Natural killer cell (primary cell): ENCODE measurements at regions not wholly inside any gene's neighbourhood (a gene's known extent, or its start where the extent isn't known, plus 50 kb on each side); places are given as distances from the start of the nearest gene placed in this dataset.

Experiments
- ATAC-seq, 3 donors: fragments of 150-1000 bp in 2 of 3; fragments of 200-7000 bp in 1 of 3; cut with Tn5 transposase; 1 replicate in 1 of 3; 2 replicates in 2 of 3; pipeline ENCODE4 v1.10.0; 2021; ENCODE audit warnings: mild to moderate bottlenecking in 2 of 3, moderate library complexity in 2 of 3
- DNase-seq, 2 donors: peaks; one replicate each; pipeline versions ENCODE4 v3.0.0 to v3.0.0-alpha.2; 2013 to 2021; ENCODE audit warnings: mixed read lengths in 1 of 2
- H3K27ac ChIP-seq: one replicate; pipeline ENCODE4 v1.5.1; 2013; ENCODE audit warnings: mild to moderate bottlenecking, low read length
- H3K27me3 ChIP-seq: one replicate; pipeline ENCODE4 v1.6.1; 2013; ENCODE audit warnings: low read length; ENCODE audit not compliant: control insufficient read depth, insufficient read depth
- H3K36me3 ChIP-seq: one replicate; pipeline ENCODE4 v1.6.1; 2013; ENCODE audit warnings: low read length; ENCODE audit not compliant: control insufficient read depth, insufficient read depth
- H3K4me1 ChIP-seq: one replicate; pipeline ENCODE4 v1.6.1; 2013; ENCODE audit warnings: low read length; ENCODE audit not compliant: control insufficient read depth, insufficient read depth
- H3K4me3 ChIP-seq: one replicate; pipeline ENCODE4 v1.5.1; 2013; ENCODE audit warnings: low read length
- H3K9me3 ChIP-seq: one replicate; pipeline ENCODE4 v1.6.1; 2013; ENCODE audit warnings: low read length; ENCODE audit not compliant: control insufficient read depth, insufficient read depth
- H3K27ac Mint-ChIP-seq, 2 donors: one replicate each; pipeline ENCODE4 v1.8.0; 2022; ENCODE audit warnings: mild to moderate bottlenecking in 2 of 2, mixed read lengths in 2 of 2, moderate library complexity in 1 of 2
- H3K27me3 Mint-ChIP-seq, 2 donors: one replicate each; pipeline ENCODE4 v1.8.0; 2022; ENCODE audit warnings: low read depth in 2 of 2, mixed read lengths in 2 of 2
- H3K36me3 Mint-ChIP-seq: one replicate; pipeline ENCODE4 v1.8.0; 2022; ENCODE audit warnings: mixed read lengths
- H3K4me1 Mint-ChIP-seq, 2 donors: one replicate each; pipeline ENCODE4 v1.8.0; 2022; ENCODE audit warnings: mixed read lengths in 2 of 2
- H3K4me3 Mint-ChIP-seq: one replicate; pipeline ENCODE4 v1.8.0; 2022; ENCODE audit warnings: mild to moderate bottlenecking, moderate library complexity, mixed read lengths
- H3K9me3 Mint-ChIP-seq, 2 donors: one replicate each; pipeline ENCODE4 v1.8.0; 2022; ENCODE audit warnings: mixed read lengths in 2 of 2
- WGBS: methylation state at CpG from one replicate; pipeline ENCODE4 v1.1.7; 2013; ENCODE audit warnings: missing lambda C conversion rate; ENCODE audit not compliant: insufficient coverage; 5-methylcytosine and 5-hydroxymethylcytosine counted together
- intact Hi-C: fragments of 100-400 bp; cut with micrococcal nuclease; formaldehyde crosslinking; loops from one replicate; pipeline ENCODE4 v1.14.2; 2022
- TF ChIP-seq, protein P1 (sequence below): fragments of 200-600 bp; IDR thresholded peaks from one replicate; pipeline ENCODE4 v1.8.0; 2022; ENCODE audit warnings: antibody characterized with exemption

DNA sequence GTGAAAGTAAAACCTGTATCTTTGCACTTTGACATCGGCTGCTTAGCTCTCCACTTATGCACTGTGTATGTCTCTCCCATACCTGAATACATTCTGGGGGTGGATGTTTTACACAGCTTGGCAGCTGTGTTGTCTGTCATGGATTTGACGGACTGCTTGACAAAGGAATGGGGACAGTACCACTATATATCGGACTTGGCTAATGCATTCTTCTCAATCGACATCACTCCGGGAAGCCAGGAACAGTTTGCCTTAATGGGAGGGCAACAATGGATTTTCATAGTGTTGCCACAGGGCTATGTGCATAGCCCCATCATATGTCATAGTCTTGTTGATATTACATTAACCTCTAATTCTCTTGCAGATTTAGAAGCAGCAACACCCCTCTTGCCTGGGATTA is 1008.3 kb downstream of the DNAH5 start:
- 97% methylated on average over 5 of the region's 5 CpGs for WGBS
- DNase-seq = no peak
- no peaks in the 10 kb centered on the region for H3K36me3 Mint-ChIP-seq
- H3K27me3 Mint-ChIP-seq = no peaks in the 10 kb centered on the region
- H3K4me1 Mint-ChIP-seq = no peaks in the 10 kb centered on the region
- no peaks in the 10 kb centered on the region for H3K36me3 ChIP-seq
- intact Hi-C loops = no loop called here
- H3K4me1 ChIP-seq = no peaks in the 10 kb centered on the region
- ATAC-seq = no peak
- TF ChIP-seq, protein P1, sequence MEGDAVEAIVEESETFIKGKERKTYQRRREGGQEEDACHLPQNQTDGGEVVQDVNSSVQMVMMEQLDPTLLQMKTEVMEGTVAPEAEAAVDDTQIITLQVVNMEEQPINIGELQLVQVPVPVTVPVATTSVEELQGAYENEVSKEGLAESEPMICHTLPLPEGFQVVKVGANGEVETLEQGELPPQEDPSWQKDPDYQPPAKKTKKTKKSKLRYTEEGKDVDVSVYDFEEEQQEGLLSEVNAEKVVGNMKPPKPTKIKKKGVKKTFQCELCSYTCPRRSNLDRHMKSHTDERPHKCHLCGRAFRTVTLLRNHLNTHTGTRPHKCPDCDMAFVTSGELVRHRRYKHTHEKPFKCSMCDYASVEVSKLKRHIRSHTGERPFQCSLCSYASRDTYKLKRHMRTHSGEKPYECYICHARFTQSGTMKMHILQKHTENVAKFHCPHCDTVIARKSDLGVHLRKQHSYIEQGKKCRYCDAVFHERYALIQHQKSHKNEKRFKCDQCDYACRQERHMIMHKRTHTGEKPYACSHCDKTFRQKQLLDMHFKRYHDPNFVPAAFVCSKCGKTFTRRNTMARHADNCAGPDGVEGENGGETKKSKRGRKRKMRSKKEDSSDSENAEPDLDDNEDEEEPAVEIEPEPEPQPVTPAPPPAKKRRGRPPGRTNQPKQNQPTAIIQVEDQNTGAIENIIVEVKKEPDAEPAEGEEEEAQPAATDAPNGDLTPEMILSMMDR = no peak
- H3K9me3 ChIP-seq = no peaks in the 10 kb centered on the region
- no peak overlapping the region for H3K4me3 ChIP-seq
- H3K4me3 Mint-ChIP-seq = no peak overlapping the region
- no peaks in the 10 kb centered on the region for H3K9me3 Mint-ChIP-seq
- no peaks in the 10 kb centered on the region for H3K27me3 ChIP-seq
- no peak overlapping the region for H3K27ac ChIP-seq
- no peak overlapping the region for H3K27ac Mint-ChIP-seq

DNA sequence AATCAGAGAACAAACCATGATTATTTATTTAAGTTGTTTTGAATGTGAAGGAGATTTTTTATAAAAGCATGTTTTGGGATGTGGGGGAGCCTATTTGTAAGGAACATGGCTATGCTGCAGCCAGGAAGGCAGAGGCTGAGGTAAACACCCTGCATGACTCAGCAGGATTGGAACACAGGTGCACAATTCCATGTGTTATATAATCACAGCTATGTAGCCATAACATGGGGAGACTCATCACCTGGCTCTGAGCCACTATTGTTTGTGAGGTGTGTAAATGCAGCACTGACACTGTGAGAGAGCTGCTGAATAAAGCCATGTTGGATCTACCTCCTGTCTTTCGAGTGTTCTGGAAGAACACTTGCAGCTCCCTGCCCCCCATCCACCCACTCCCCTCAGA is 1009.8 kb downstream of the DNAH5 start:
- ATAC-seq (no peak), DNase-seq (no peak)
- H3K4me1 ChIP-seq = no peaks in the 10 kb centered on the region
- no peaks in the 10 kb centered on the region for H3K36me3 ChIP-seq
- no peaks in the 10 kb centered on the region for H3K36me3 Mint-ChIP-seq
- no peak overlapping the region for H3K27ac ChIP-seq
- no peak overlapping the region for H3K4me3 ChIP-seq
- no CpG with 5 or more reads among the region's 1 CpG for WGBS
- H3K9me3 ChIP-seq = no peaks in the 10 kb centered on the region
- H3K9me3 Mint-ChIP-seq = no peaks in the 10 kb centered on the region
- TF ChIP-seq, protein P1 = no peak
- H3K4me3 Mint-ChIP-seq = no peak overlapping the region
- H3K27ac Mint-ChIP-seq = no peak overlapping the region
- no peaks in the 10 kb centered on the region for H3K27me3 ChIP-seq
- no peaks in the 10 kb centered on the region for H3K27me3 Mint-ChIP-seq
- H3K4me1 Mint-ChIP-seq = no peaks in the 10 kb centered on the region
- intact Hi-C loops = no loop called here

GRCh38 chr5:12920527-12920926 is 1016.3 kb upstream of the CTNND2 start:
- ATAC-seq (no peak), DNase-seq (no peak)
- Mint-ChIP-seq H3K27ac (no peak overlapping the region), H3K9me3 (no peaks in the 10 kb centered on the region), H3K27me3 (peaks cover 2 to 4% of the 10 kb centered on the region in 2 donors), H3K4me3 (no peak overlapping the region), H3K36me3 (no peaks in the 10 kb centered on the region), H3K4me1 (no peaks in the 10 kb centered on the region)
- H3K36me3 ChIP-seq = no peaks in the 10 kb centered on the region
- intact Hi-C loops = no loop called here
- no peak overlapping the region for H3K27ac ChIP-seq
- no peaks in the 10 kb centered on the region for H3K27me3 ChIP-seq
- H3K4me1 ChIP-seq = no peaks in the 10 kb centered on the region
- no peaks in the 10 kb centered on the region for H3K9me3 ChIP-seq
- TF ChIP-seq, protein P1 = no peak
- 95% methylated on average over 2 of the region's 2 CpGs for WGBS
- no peak overlapping the region for H3K4me3 ChIP-seq

DNA sequence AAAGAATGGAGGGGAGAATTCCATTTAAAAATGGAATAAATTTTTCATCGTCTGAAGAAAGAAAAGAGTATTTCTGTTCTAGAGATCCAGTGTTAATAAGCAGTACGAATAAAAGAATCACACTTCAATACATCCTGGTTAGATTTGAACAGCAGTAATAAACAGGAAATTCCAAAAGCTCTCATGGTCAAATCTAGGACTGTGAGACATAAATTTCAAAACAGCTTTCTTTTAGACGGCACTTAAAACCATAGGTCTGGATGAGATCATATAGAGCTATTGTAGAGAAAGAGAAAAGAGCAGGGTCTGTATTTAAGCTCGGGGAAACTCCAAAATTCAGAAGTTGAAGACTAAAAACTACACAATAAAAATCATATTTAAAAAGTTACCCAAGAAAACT is 1006.9 kb upstream of the CTNND2 start:
- Mint-ChIP-seq H3K9me3 (no peaks in the 10 kb centered on the region), H3K27me3 (peaks cover 0 to 12% of the 10 kb centered on the region in 2 donors), H3K4me1 (peaks cover 4 to 5% of the 10 kb centered on the region in 2 donors), H3K27ac (no peak overlapping the region), H3K4me3 (no peak overlapping the region), H3K36me3 (no peaks in the 10 kb centered on the region)
- H3K4me1 ChIP-seq = no peaks in the 10 kb centered on the region
- no peaks in the 10 kb centered on the region for H3K9me3 ChIP-seq
- no peaks in the 10 kb centered on the region for H3K27me3 ChIP-seq
- intact Hi-C loops = no loop called here
- WGBS = 14% methylated on average over 1 of the region's 4 CpGs
- no peak overlapping the region for H3K27ac ChIP-seq
- DNase-seq (no peak), ATAC-seq (no peak)
- TF ChIP-seq, protein P1 = no peak
- no peak overlapping the region for H3K4me3 ChIP-seq
- H3K36me3 ChIP-seq = no peaks in the 10 kb centered on the region
